ENCODE measurements at regions not wholly inside any gene's neighbourhood (a gene's known extent, or its start where the extent isn't known, plus 50 kb on each side); places are given as distances from the start of the nearest gene placed in this dataset.
A peak's percentile ranks its signal among the peaks of the same experiment; 100 is the strongest.
"Not testable (repeated sequence)": the region's sequence is repeated elsewhere in the genome, so short reads cannot be mapped to it uniquely, and the experiment has no call there.

- no peak for DNase-seq (ENCODE audit: low spot score)
Observed at GRCh38 chr3:82177774-82178173, 416.3 kb upstream of the GBE1 start.

- DNase-seq (ENCODE audit: low spot score) = no peak
Observed at GRCh38 chr3:82165266-82165665, 403.8 kb upstream of the GBE1 start.

GRCh38 chr3:82163907-82164520 lies 402.6 kb upstream of the GBE1 start:
- peak; percentile 2 for DNase-seq (ENCODE audit: low spot score)

GRCh38 chr3:82157952-82158351 lies 396.5 kb upstream of the GBE1 start:
- no peak for DNase-seq (ENCODE audit: low spot score)

GRCh38 chr3:82153892-82154291 lies 392.4 kb upstream of the GBE1 start:
- DNase-seq (ENCODE audit: low spot score) = not testable (repeated sequence)

GRCh38 chr3:82145742-82146141 lies 384.3 kb upstream of the GBE1 start:
- DNase-seq (ENCODE audit: low spot score) = no peak

GRCh38 chr3:82144811-82145210 lies 383.4 kb upstream of the GBE1 start:
- no peak for DNase-seq (ENCODE audit: low spot score)

GRCh38 chr3:82143661-82144412 lies 382.4 kb upstream of the GBE1 start:
- DNase-seq (ENCODE audit: low spot score) = no peak

GRCh38 chr3:82141592-82141991 lies 380.1 kb upstream of the GBE1 start:
- no peak for DNase-seq (ENCODE audit: low spot score)

- no peak for DNase-seq (ENCODE audit: low spot score)
Observed at GRCh38 chr3:82137861-82138260, 376.4 kb upstream of the GBE1 start.

GRCh38 chr3:82137050-82137449 lies 375.6 kb upstream of the GBE1 start:
- DNase-seq (ENCODE audit: low spot score) = no peak

GRCh38 chr3:82133070-82133606 lies 371.7 kb upstream of the GBE1 start:
- peak; percentile 28 for DNase-seq (ENCODE audit: low spot score)

- DNase-seq (ENCODE audit: low spot score) = no peak
Observed at GRCh38 chr3:82132210-82133069, 371.0 kb upstream of the GBE1 start.

GRCh38 chr3:82130046-82130445 lies 368.6 kb upstream of the GBE1 start:
- DNase-seq (ENCODE audit: low spot score) = no peak

- no peak for DNase-seq (ENCODE audit: low spot score)
Observed at GRCh38 chr3:82129221-82129801, 367.9 kb upstream of the GBE1 start.

- DNase-seq (ENCODE audit: low spot score) = no peak
Observed at GRCh38 chr3:82128271-82128670, 366.8 kb upstream of the GBE1 start.

GRCh38 chr3:82122554-82123345 lies 361.3 kb upstream of the GBE1 start:
- DNase-seq (ENCODE audit: low spot score) = no peak

GRCh38 chr3:82114589-82114988 lies 353.1 kb upstream of the GBE1 start:
- DNase-seq (ENCODE audit: low spot score) = no peak

- DNase-seq (ENCODE audit: low spot score) = not testable (repeated sequence)
Observed at GRCh38 chr3:82110721-82111120, 349.3 kb upstream of the GBE1 start.

- no peak for DNase-seq (ENCODE audit: low spot score)
Observed at GRCh38 chr3:82103241-82103640, 341.8 kb upstream of the GBE1 start.

GRCh38 chr3:82100378-82100777 lies 338.9 kb upstream of the GBE1 start:
- no peak for DNase-seq (ENCODE audit: low spot score)

Measured in HT-29 (cell line).